GM12872 (cell line): ENCODE measurements at regions not wholly inside any gene's neighbourhood (a gene's known extent, or its start where the extent isn't known, plus 50 kb on each side); places are given as distances from the start of the nearest gene placed in this dataset.

Experiments
- TF ChIP-seq, protein P1 (sequence below): IDR thresholded peaks from 3 replicates; pipeline ENCODE4 v1.5.1; 2011; ENCODE audit warnings: low read depth, mild to moderate bottlenecking, low read length, moderate library complexity; ENCODE audit not compliant: insufficient read depth

DNA sequence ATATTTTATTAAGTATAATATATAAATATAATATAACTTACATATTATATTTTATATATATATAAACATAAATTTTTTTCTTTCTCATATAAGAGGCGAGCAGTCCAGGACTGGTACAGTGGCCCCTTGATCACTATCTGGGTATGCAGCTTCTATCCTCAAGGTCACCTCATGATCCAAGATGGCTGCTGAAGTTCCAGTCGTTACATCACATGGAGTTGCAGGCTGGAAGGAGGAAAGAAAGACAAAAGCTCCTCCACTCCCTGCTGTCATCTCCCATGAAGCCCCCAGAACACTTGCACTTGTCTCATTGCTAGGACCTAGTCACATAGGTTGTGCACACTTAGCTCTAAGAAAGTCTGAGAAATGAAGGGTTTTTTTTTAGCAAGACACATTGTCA is 145.1 kb upstream of the SLC1A4 start:
- TF ChIP-seq, protein P1, sequence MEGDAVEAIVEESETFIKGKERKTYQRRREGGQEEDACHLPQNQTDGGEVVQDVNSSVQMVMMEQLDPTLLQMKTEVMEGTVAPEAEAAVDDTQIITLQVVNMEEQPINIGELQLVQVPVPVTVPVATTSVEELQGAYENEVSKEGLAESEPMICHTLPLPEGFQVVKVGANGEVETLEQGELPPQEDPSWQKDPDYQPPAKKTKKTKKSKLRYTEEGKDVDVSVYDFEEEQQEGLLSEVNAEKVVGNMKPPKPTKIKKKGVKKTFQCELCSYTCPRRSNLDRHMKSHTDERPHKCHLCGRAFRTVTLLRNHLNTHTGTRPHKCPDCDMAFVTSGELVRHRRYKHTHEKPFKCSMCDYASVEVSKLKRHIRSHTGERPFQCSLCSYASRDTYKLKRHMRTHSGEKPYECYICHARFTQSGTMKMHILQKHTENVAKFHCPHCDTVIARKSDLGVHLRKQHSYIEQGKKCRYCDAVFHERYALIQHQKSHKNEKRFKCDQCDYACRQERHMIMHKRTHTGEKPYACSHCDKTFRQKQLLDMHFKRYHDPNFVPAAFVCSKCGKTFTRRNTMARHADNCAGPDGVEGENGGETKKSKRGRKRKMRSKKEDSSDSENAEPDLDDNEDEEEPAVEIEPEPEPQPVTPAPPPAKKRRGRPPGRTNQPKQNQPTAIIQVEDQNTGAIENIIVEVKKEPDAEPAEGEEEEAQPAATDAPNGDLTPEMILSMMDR = no peak

DNA sequence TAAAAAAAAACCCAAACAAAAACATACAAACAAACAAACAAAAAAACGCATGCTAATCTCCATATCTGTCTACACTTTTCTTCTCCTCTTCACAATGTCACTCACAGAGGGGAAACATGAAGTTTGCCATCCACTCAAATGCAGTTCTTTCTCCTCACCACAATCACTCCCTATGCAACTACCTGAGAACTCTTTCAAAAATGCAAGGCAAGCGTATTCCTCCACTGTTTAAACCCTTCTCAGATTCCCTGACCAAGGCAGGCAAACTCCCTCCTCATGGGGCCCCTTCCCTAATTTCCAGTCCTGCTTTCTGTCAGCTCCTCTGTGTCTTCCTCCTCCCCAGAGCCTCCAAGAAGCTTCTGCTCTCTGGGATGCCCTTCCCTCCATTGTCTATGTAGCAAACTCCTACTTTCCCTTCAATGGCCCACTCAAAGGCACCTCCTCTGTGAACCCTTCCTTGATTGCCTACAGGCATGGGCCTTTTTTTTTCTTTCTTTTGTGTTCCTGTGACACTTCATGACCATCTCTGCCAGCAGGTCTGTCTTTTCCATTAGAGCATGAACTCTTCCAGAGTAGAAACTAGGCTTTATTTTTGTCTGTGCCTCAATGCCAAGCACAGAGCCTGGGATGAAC is 143.8 kb upstream of the SLC1A4 start:
- TF ChIP-seq, protein P1 = no peak

DNA sequence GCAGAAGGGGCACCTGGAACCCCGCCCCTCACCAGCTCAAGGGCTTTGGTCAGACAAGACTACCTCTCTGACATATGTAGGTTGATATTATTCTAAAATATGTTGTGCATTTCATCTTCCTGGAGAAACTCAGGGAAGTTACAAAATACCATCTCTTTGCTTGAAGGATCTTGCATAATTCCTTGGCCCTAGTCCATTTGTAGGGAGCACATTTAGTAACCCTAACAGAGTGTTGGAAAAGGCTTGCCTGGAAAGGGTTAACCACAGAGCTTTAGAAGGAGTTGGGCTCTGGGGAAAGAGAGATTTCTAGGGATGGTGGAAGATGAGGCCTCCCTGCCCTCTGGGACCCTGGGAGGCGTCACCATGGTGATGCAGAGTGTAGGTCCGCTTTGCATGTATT is 143.0 kb upstream of the SLC1A4 start:
- TF ChIP-seq, protein P1 = no peak

DNA sequence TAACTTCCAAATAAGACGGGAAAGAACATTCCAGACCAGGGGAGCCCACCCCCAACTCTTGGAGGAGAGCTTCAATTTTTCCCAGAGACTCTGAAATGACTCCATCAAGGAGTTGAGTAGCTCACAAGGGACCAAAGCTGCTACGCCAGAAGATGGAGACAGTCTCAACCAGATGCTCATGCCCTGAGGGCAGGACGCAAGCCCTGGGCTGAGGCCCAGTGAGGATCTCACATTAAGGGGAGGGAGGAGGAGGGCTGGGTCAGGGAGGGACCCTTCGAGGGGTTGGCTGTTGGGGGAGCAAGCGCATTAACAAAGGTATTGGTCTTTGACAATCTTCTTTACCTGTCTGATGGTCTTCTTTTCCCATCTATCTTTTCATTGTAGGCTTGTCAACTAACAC is 141.3 kb upstream of the SLC1A4 start:
- TF ChIP-seq, protein P1 = no peak

DNA sequence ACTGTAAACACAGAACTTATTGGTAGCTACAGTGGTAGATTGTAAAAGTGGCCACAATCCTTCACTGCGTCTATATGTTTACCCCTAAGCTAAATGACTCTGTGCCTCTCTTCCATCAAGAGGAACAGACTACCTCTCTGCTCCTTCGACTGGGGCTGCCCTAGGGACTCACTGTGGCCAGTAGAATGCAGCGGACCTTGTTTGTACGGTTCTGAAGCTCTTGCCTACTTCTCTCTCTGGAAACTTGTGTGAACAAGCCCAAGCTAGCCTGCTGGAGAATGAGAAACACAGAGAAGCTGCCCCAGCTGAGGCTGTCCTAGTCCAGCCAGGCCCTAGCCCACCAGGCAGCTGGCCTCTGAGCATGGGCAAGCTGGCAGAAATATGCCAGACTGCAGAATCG is 140.8 kb upstream of the SLC1A4 start:
- TF ChIP-seq, protein P1 = no peak

- TF ChIP-seq, protein P1 = no peak
Observed at GRCh38 chr2:64848945-64849344, 140.3 kb upstream of the SLC1A4 start.

DNA sequence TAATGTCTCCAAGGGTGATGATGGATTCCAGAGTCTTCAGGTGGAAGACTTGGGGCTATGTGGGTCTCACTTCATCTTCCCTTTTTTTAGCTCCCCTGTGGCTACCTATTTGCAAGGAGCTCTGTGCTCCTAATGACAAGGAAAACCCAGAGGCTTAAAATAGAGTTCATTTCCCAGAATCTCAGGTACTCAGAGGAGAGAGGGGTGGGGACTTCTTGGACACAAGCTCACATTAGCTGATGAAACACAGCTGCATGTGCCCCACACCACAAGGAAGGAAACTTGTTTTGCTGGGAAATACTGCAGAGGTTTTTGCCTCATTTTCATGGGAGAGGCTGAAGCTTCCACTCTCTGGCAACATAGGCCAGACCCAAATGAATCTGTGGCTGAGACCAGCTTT is 138.6 kb upstream of the SLC1A4 start:
- TF ChIP-seq, protein P1 = no peak

DNA sequence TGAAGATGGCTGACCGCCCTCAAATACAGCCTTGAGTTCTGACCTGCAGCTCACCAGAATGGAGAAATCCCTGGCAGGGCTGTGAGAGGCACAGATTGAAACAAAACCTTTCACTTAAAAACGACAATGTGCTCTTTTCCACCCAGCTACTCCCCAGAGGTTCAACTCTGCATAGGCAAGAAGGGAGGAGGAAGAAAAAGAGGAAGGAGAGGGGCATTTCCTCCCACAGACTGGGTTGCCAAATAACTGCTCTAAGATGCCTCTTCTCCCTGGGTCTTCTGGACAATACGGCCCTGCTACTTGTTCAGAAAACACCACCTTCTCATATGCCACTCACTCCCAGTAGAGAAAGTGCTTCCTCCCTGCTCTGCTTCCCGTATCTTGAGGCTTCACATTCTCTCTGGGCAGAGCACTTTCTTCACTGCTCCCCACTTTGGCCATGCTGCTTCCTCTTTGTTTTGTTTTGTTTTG is 136.4 kb upstream of the SLC1A4 start:
- TF ChIP-seq, protein P1 = no peak
